GM21526 (cell line): ENCODE measurements at regions not wholly inside any gene's neighbourhood (a gene's known extent, or its start where the extent isn't known, plus 50 kb on each side); places are given as distances from the start of the nearest gene placed in this dataset.
"Not testable (repeated sequence)": the region's sequence is repeated elsewhere in the genome, so short reads cannot be mapped to it uniquely, and the experiment has no call there.

ENCODE experiments used
- ATAC-seq: cut with Tn5 transposase; IDR thresholded peaks from one replicate; pipeline ENCODE4 v1.9.1; 2021; ENCODE audit warnings: moderate library complexity; ENCODE audit not compliant: unreplicated experiment, low FRiP score

DNA sequence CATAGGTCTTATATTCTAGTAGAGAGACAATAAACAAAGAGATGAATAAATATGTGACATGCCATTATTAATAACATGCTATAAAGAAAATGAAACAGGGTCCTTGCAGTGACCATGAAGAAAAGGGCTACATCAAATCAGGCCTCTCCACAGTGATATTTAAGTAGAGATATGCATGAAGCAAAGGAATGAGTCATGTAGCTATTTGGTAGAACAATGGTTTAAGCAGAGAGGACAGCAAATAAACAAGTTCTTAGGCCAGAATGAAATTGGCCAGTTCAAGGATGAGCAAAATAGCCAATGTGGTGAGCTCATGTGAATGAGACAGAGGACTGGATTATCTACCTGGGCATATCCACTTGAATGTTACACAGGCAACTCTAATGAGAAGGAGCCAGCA is 172.2 kb upstream of the FERD3L start:
- ATAC-seq = no peak

DNA sequence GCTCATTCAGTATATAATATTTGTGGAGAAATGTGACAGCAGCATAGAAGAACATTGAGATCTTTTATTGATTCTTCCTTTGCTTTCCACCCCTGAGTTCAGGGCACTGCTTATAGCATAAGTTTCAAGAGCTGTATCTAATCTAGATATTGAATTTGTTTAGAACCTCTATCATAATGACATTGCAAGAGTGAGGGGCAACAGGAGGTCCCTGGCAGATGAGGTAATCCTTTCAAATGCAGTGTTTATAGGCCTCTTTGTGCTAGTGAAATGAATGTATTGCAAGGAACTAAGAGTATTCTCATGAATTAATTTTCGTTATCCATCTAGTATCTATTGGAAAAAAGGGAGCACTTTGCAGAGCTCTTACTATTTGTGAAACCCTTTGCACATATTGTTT is 167.2 kb upstream of the FERD3L start:
- no peak for ATAC-seq

DNA sequence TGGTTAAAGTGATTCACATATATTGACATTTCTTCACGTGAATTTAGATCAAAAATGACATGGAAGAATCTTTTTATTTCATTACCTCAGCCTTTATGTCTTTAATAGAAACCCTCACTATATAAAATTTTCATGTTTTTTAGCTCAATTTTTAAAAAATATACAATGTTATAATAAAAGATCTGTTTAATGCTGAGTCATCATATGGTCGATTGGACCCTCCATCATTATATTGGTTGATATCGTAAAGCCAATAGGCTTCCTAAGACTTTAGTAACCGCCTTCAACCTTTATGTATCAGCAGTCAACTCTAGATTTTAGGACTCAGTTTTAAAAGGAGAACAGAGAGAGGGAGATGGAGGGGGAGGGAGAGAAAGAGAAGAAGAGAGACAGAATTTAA is 162.3 kb upstream of the FERD3L start:
- ATAC-seq = no peak

DNA sequence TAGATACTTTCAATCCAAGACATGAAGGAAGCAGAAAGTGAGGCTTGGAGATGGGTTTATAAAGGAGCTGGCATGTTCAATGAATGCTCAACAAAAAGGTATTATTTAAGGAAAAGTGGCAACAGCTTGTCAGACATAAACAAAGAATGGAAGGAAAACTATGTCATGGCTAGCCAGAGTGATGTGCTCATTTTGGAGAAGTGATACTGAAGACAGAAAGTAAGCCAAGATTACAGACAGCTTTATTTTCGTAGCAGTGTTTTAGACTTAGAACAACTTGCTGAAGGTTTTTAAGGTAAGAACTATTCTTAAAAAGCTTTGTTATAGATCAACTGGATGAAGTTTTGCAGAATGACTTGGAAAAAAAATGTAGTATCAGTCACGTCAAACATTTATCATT is 160.5 kb upstream of the FERD3L start:
- no peak for ATAC-seq

DNA sequence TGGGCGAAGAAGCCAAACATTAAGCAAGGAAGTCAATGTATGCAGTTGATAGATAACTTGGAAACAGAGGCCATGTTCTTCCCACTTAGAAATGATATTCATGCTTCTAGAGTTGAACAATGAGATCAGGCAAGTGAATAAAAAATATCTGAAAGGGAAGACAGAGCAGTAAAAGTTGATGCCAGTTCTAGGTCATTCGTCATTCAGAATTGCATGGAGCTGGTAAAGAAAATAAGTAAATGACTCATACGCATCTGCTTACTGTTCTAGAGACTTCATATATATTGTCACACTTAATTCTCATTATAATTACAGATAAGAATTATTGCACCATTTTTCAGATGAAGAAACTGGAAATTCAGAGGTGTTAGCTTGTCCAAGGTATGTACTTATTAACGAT is 158.9 kb upstream of the FERD3L start:
- no peak for ATAC-seq

DNA sequence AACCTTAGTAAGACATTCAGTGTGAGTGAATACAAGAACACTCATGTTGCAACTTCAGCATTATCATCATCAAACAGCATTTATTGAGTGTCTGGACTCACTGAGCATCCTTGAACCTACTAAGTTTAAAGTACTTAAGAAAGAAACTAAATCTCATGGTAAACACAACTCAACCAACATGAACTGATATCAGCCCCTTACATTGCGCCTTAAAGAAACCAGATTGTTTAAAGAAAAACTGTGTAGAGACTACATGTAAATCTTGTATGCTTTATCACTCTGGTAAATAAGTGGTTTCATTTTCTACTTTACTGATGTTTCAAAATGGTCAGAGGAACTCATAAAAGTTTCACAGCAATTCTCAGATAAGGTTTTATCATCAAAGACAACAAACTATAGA is 157.5 kb upstream of the FERD3L start:
- ATAC-seq = no peak

DNA sequence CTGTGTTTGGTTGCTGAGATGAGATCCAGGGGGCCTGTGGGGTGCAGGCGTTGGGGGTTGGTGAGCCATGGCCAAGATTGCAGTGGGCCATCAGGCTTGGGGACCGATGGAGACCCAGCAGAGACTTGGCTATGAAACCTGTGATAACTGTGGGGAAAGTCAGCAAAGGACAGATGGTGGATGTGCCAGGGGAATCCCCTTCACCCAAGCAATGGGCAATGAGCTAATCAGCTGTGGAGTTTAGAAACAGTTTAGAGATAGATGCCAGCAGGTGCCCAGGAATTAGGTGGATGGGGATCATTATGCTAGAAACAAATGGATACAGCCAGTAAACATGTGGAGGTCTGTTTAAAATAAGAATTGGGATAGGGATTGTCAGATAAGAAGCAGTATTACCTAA is 151.4 kb upstream of the FERD3L start:
- ATAC-seq = no peak

DNA sequence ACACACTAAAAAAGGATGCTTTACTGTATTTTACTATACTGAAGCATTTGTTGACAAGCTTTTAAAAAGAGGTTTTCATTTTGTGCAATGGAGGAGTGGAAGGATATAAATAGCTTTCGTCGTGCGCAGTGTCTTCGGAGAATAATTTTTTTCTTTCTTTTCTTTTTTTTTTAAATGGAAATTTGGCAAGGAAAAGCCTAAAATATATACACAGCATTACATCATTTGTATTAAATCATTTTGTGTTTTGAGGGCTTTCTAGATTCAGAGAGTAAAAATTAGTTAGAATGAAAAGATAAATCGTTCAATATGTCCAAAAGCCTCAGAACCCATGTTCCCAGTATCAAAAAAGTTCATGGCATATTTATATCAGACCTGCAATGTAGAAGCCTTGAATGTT is 150.2 kb upstream of the FERD3L start:
- no peak for ATAC-seq

DNA sequence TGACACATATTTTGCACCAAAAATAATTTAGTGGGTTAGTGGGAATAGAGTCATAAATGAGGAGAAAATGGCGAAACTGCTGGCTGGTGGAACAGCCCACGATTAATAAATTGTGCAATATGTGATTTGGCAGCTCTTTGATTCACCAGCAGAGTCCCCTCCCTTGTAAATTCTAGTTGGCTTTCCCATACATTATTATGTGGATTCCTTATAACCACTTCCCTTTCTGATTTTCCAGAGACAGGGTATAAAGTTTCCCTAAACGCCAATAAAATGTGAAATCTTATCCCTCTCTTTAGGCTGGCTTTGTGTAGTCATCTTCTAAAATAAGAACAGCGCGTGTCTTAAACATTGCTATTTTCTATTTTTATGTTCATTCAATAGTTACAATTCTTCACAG is 149.4 kb upstream of the FERD3L start:
- no peak for ATAC-seq

DNA sequence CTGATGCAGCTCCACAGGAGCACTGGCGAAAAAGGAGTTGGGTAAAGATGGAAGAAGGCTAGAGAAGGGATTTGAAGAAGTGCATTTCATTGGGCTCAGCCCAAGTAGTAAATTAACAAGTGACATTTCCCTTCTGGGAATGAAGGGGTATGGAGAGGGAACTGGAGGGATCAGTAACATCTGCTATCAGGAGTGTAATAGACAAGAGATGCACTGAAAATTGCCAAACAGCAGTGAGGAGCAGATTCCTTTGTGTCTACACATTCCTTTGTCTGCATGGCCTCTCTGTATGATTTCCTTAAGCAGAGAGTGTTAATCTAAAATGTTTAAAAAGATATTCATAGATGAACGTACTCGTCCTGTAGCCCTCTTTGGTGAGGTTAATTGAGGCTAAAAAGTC is 148.2 kb upstream of the FERD3L start:
- no peak for ATAC-seq

DNA sequence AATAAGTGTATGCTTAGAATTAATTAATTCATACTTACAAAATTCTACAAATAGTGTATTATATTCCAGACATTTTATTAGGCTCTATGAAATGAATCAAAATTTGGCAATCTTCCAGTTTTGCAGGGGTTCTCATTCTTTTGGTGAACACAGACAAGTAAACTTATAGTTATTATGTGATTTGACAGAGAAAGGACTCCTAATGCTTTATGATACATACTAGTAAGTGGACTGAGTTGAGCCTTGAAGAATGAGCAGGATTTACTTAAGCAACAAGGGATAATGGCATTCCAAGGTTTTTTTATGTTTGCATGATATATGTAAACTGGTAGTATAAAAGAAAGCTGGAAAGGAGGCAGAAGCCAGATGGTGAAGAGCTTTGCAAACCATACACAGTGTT is 145.7 kb upstream of the FERD3L start:
- no peak for ATAC-seq

DNA sequence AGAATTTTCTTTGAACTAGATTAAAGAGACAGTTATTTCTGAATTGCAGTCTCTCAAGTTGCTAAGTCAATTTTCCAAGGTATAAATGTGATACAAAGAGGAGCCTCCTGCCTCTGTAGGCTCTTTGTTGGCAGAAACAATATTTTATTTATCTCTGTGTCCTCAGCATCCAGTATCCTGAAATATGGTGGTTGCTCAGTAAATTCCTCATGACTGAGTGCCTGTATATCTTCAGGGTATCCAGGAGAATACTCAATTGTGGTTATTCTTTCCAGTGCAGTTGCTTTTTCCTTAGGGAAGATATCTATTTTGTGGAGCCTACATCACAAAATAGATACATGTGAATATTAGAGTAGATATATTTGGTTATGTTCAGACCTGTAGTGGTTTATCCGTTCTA is 144.8 kb upstream of the FERD3L start:
- no peak for ATAC-seq

DNA sequence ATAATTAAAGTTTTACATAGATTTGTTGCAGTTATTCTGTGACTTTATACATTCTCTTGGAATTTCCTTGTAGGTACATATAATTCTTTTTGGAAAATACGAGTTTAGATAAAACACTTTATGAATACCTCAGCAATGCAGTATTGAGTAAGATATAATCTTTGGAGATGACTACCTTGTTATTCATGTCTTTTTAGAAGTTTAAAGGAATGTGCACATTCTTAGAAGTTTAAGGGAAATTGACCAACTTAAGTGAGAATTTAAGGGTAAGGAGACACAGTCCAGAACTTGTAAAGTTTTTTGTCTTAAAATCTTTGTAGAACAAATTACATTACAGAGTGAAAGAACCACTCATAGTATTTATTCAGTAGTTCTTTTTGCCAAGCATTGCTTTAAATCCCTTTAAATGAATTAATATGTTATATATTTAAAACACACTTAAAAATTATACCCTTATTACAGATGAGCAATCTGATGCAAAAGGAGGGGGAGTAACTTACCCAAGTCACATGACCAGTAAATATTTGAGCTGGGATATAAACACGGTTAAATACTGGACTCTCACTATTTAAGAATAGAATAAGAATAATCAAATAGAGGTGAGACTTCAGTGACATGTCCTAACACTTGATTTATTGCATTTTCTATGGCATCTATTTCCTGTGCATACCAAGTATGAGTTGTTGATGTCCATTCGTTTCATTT is 139.5 kb upstream of the FERD3L start:
- ATAC-seq = no peak

DNA sequence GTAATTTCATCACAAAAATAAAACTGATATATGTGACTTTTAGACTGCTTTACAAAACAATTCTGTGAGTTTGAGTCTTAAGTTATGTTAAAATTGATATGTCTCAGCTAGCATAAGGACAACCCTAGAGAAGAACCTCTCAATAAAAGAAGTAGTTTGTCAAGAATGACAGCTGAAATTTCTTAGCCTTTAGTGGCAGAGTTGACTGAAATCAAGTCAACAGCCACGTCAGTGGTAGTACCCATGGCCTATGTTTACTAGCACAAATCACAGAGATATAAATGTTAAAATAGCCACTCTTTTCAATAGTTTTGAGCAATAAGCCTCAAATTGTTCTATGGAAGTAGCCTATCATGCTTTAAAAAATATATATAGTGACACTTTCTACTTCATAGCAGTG is 138.9 kb upstream of the FERD3L start:
- ATAC-seq = no peak

DNA sequence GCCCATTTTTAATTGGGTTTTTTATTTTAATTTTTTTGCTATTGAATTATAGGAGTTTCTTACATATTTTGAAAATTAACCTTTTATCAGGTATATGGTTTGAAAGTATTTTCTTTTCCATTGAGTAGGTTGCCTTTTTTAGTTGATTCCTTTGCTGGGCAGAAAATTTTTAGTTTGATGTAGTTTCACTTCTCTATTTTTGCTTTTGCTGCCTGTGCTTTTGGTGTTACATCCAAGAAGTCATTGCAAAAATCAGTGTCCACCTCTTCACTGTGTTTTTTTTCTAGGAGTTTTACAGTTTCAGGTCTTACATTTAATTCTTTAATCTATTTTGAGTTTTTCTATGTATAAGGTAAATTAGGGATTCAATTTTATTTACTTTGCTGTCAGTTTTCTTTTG is 129.8 kb upstream of the FERD3L start:
- no peak for ATAC-seq

DNA sequence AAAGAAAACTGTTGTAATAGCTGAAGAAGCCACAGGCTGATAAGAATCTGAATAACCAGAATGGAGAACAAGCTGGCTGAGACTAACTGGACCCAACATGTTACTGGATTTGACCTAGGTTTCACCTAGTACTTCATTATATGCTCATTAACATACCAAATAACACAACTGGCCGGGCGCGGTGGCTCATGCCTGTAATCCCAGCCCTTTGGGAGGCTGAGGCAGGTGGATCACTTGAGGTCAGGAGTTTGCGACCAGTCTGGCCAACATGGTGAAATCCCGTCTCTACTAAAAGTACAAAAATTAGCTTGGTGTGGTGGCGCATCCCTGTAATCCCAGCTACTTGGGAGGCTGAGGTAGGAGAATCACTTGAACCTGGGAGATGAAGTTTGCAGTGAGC is 127.1 kb upstream of the FERD3L start:
- not testable (repeated sequence) for ATAC-seq

DNA sequence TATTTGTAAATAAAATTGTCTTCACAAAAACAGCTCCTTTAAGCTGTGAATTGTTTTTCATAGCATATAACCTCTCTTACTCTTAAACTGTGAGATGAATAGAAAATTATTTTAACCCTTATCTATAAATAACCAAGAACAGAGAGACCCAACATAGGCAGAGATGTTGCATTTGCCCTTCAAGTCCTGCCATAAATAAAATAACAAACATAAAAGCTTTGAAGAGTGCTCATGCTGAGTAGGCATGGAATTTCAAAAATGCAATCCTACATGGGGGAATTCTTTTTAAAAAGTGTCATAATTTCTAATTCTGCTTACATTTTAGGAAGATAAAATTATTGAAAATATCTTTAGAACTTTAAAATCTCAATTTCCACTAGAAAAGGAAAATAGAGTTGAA is 124.1 kb upstream of the FERD3L start:
- ATAC-seq = no peak

DNA sequence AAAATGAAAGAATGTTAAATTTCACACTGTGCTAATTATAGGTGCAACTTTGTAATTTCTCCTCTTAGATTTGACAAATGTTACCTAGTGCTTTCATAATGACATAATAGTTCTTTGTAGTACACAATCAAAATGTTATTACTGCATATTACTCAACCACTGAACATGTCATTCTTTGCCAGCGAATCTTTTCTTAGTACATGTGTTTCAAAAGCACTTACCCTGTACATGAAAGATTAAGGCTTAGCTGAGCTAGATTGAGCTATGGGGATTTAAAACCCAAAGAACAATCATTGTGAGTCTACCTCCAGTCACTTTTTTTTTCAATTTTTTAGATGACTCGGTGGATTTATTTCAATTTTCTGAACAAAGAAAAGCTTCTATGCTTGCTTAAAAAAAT is 123.5 kb upstream of the FERD3L start:
- ATAC-seq = no peak

DNA sequence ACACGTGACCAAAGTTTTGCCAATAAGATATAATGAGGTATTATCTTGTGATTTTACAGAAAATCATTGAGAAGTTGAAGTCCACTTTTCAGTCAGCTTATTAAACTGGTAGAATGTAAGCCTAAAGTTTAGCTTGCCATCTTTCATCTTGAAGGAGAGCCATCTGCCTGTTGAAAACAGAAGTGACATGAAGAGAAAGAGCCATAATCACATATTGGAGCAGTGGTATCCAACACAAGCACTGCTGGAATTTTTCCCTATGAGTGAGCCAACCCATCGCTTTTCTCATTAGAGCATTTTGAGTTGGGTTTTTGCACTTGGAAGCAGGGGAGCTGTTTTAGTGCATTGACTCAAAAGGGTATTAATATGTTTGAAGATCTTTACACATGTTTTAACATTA is 117.6 kb upstream of the FERD3L start:
- ATAC-seq = no peak

DNA sequence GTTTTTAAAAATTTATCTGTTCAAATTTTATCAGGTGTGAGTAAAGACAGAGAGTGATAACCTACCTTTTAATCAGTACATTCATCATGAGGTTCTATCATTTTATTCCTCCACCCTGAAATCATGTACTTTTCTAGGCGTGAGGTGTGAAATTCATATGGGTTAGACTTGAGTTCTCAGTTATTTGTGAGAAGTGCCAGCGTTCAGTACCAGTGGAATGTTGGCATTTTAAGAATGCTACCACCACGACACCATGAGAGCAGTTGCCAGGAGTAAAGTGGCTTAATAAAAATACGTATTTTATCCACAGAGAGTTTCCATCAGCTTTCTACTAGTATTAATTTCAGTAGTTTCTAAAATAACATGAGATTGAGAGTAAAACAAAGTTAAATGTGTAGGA is 104.1 kb upstream of the FERD3L start:
- no peak for ATAC-seq

DNA sequence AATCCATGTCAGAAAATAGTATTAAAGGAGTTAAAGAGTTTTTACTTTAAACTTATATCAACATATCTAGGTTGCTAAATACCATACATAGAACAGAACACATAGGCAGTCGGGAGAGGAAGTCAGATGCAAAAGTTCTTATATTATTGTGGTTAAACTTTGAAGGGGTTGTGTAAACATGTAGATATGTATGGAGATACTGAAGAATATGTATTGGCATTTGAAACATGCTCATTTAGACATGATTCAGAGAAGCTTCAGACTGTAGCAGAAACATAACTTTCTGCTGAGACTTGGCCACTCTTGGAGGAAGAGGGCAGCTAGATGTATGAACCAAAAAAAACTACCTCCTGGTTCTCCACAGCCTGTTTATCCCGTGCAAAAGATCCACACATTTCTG is 103.5 kb upstream of the FERD3L start:
- ATAC-seq = no peak

DNA sequence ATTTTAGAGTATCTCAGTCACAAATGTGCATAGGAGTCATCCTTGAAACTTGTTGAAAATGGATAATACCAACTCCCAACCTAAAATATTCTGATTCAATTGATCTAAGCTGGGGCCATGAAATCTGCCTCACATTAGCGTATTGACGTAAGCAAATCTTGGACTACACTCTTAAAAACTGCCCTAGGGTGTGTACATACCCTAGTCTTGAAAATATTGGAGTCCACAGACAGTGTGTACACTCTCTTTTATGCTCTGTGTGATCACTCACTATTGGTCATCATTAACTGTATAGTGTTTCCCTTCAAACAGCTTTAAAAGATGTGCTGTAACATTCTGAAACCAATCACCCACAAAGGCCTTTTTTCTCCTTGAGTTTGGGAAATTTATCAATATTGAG is 102.9 kb upstream of the FERD3L start:
- no peak for ATAC-seq

DNA sequence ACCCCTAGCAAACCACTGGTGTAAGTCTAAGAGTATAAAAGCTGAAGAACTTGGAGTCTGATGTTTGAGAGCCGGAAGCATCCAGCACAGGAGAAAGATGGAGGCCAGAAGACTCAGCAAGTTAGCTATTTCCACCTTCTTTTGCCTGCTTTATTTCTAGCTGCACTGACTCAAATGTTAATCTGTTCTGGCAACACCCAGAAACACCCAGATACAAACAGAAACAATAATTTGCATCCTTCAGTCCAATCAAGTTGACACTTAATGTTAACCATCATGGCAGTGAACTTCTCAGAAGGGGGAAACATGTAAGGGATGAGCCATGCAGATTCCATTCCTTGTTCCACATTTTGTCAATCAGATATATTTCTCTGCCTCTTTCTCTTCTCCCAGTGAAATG is 101.8 kb upstream of the FERD3L start:
- no peak for ATAC-seq
